ENCODE measurements at regions not wholly inside any gene's neighbourhood (a gene's known extent, or its start where the extent isn't known, plus 50 kb on each side); places are given as distances from the start of the nearest gene placed in this dataset.

GRCh38 chr4:182124359-182124758, 118.8 kb upstream of the TENM3 start:
- FAIRE-seq = no peak

- no peak for FAIRE-seq
Observed at GRCh38 chr4:182126096-182126495, 117.1 kb upstream of the TENM3 start.

- no peak for FAIRE-seq
Observed at GRCh38 chr4:182126603-182127002, 116.6 kb upstream of the TENM3 start.

GRCh38 chr4:182133033-182133432, 110.2 kb upstream of the TENM3 start:
- no peak for FAIRE-seq

GRCh38 chr4:182134261-182134660, 108.9 kb upstream of the TENM3 start:
- no peak for FAIRE-seq

GRCh38 chr4:182136201-182136600, 107.0 kb upstream of the TENM3 start:
- no peak for FAIRE-seq

- no peak for FAIRE-seq
Observed at GRCh38 chr4:182137343-182137742, 105.9 kb upstream of the TENM3 start.

- FAIRE-seq = no peak
Observed at GRCh38 chr4:182139491-182139890, 103.7 kb upstream of the TENM3 start.

- no peak for FAIRE-seq
Observed at GRCh38 chr4:182140547-182140946, 102.7 kb upstream of the TENM3 start.

- no peak for FAIRE-seq
Observed at GRCh38 chr4:182141061-182141460, 102.1 kb upstream of the TENM3 start.

- no peak for FAIRE-seq
Observed at GRCh38 chr4:182142176-182143085, 100.8 kb upstream of the TENM3 start.

- FAIRE-seq = no peak
Observed at GRCh38 chr4:182143086-182143821, 99.9 kb upstream of the TENM3 start.

GRCh38 chr4:182143822-182144625, 99.2 kb upstream of the TENM3 start:
- no peak for FAIRE-seq

- no peak for FAIRE-seq
Observed at GRCh38 chr4:182144626-182145333, 98.4 kb upstream of the TENM3 start.

- no peak for FAIRE-seq
Observed at GRCh38 chr4:182145334-182145905, 97.8 kb upstream of the TENM3 start.

GRCh38 chr4:182147391-182147790, 95.8 kb upstream of the TENM3 start:
- no peak for FAIRE-seq

GRCh38 chr4:182150645-182151044, 92.6 kb upstream of the TENM3 start:
- no peak for FAIRE-seq

- no peak for FAIRE-seq
Observed at GRCh38 chr4:182155806-182156205, 87.4 kb upstream of the TENM3 start.

- no peak for FAIRE-seq
Observed at GRCh38 chr4:182163180-182163579, 80.0 kb upstream of the TENM3 start.

- no peak for FAIRE-seq
Observed at GRCh38 chr4:182169572-182169971, 73.6 kb upstream of the TENM3 start.

- FAIRE-seq = no peak
Observed at GRCh38 chr4:182169987-182170386, 73.2 kb upstream of the TENM3 start.

GRCh38 chr4:182170417-182170935, 72.7 kb upstream of the TENM3 start:
- FAIRE-seq = no peak
